ENCODE measurements at regions not wholly inside any gene's neighbourhood (a gene's known extent, or its start where the extent isn't known, plus 50 kb on each side); places are given as distances from the start of the nearest gene placed in this dataset.

- no peak for DNase-seq
Measured at GRCh38 chr2:226143091-226143490, 656.5 kb downstream of the IRS1 start.

GRCh38 chr2:226142463-226142862, 657.2 kb downstream of the IRS1 start:
- no peak for DNase-seq

GRCh38 chr2:226140594-226140993, 659.0 kb downstream of the IRS1 start:
- no peak for DNase-seq

GRCh38 chr2:226139759-226140158, 659.9 kb downstream of the IRS1 start:
- DNase-seq = no peak

- no peak for DNase-seq
Measured at GRCh38 chr2:226137201-226137811, 662.3 kb downstream of the IRS1 start.

GRCh38 chr2:226136739-226137138, 662.9 kb downstream of the IRS1 start:
- no peak for DNase-seq

GRCh38 chr2:226135861-226136548, 663.6 kb downstream of the IRS1 start:
- DNase-seq = no peak

- DNase-seq = no peak
Measured at GRCh38 chr2:226132323-226133215, 667.1 kb downstream of the IRS1 start.

- DNase-seq = no peak
Measured at GRCh38 chr2:226131299-226131784, 668.3 kb downstream of the IRS1 start.

GRCh38 chr2:226130192-226130591, 669.4 kb downstream of the IRS1 start:
- no peak for DNase-seq

- no peak for DNase-seq
Measured at GRCh38 chr2:226127682-226128081, 671.9 kb downstream of the IRS1 start.

- DNase-seq = no peak
Measured at GRCh38 chr2:226126104-226126503, 673.5 kb downstream of the IRS1 start.

GRCh38 chr2:226125176-226125883, 674.3 kb downstream of the IRS1 start:
- DNase-seq = no peak

GRCh38 chr2:226124548-226125011, 675.0 kb downstream of the IRS1 start:
- DNase-seq = no peak

GRCh38 chr2:226123300-226123699, 676.3 kb downstream of the IRS1 start:
- no peak for DNase-seq

GRCh38 chr2:226122041-226122440, 677.6 kb downstream of the IRS1 start:
- DNase-seq = no peak

- DNase-seq = no peak
Measured at GRCh38 chr2:226121046-226121738, 678.4 kb downstream of the IRS1 start.

GRCh38 chr2:226118471-226119429, 680.9 kb downstream of the IRS1 start:
- DNase-seq = no peak

GRCh38 chr2:226117510-226118065, 682.0 kb downstream of the IRS1 start:
- DNase-seq = no peak

GRCh38 chr2:226116346-226116745, 683.3 kb downstream of the IRS1 start:
- DNase-seq = no peak

- no peak for DNase-seq
Measured at GRCh38 chr2:226115832-226116200, 683.8 kb downstream of the IRS1 start.
